Upper lobe of right lung (tissue), 1 donor: ENCODE measurements at regions not wholly inside any gene's neighbourhood (a gene's known extent, or its start where the extent isn't known, plus 50 kb on each side); places are given as distances from the start of the nearest gene placed in this dataset.

Experiments
- ATAC-seq: fragments of 200-7000 bp; cut with Tn5 transposase; one replicate; pipeline ENCODE4 v1.9.1; 2020; ENCODE audit warnings: mild to moderate bottlenecking, moderate library complexity
- DNase-seq: peaks from one replicate; pipeline ENCODE4 v3.0.0-alpha.2; 2020
- H3K27ac ChIP-seq: fragments of 200-600 bp; one replicate; pipeline ENCODE4 v1.8.0; 2022
- H3K27me3 ChIP-seq: fragments of 200-600 bp; one replicate; pipeline ENCODE4 v1.8.0; 2022; ENCODE audit warnings: mild to moderate bottlenecking
- H3K36me3 ChIP-seq: fragments of 200-600 bp; one replicate; pipeline ENCODE4 v1.8.0; 2022
- H3K4me1 ChIP-seq: fragments of 200-600 bp; one replicate; pipeline ENCODE4 v1.8.0; 2022
- H3K4me3 ChIP-seq: fragments of 200-600 bp; one replicate; pipeline ENCODE4 v1.8.0; 2022; ENCODE audit warnings: mild to moderate bottlenecking
- H3K9me3 ChIP-seq: fragments of 200-600 bp; one replicate; pipeline ENCODE4 v1.8.0; 2022
- CTCF ChIP-seq: fragments of 200-600 bp; IDR thresholded peaks from one replicate; pipeline ENCODE4 v1.8.0; 2022; ENCODE audit warnings: antibody characterized with exemption
- intact Hi-C: fragments of 100-400 bp; cut with DNase I; formaldehyde crosslinking; loops from one replicate; pipeline ENCODE4 v1.11.0; 2022
- donor health status: DM: no; HTN: yes; CAD: no; lungs with severe emphysema.

GRCh38 chr22:49310354-49310753, 517.3 kb downstream of the BRD1 start:
- intact Hi-C loops: no loop called here
- no peak for DNase-seq
- H3K4me3 ChIP-seq: no peak overlapping the region

GRCh38 chr22:49308300-49308699, 519.4 kb downstream of the BRD1 start:
- TF ChIP-seq CTCF: no peak
- Histone ChIP-seq H3K36me3 (no peaks in the 10 kb centered on the region), H3K4me3 (no peak overlapping the region), H3K27me3 (peaks cover 36% of the 10 kb centered on the region), H3K4me1 (no peaks in the 10 kb centered on the region), H3K9me3 (no peaks in the 10 kb centered on the region), H3K27ac (no peak overlapping the region)
- ATAC-seq (no peak), DNase-seq (no peak)
- intact Hi-C loops: no loop called here

More at GRCh38 chr22:49310354-49310753, 517.3 kb downstream of the BRD1 start:
- H3K36me3 ChIP-seq: no peaks in the 10 kb centered on the region
- no peaks in the 10 kb centered on the region for H3K9me3 ChIP-seq
- ATAC-seq: no peak
- peaks cover 31% of the 10 kb centered on the region for H3K27me3 ChIP-seq
- no peaks in the 10 kb centered on the region for H3K4me1 ChIP-seq
- TF ChIP-seq CTCF: no peak
- no peak overlapping the region for H3K27ac ChIP-seq

- Histone ChIP-seq H3K9me3 (no peaks in the 10 kb centered on the region), H3K4me1 (no peaks in the 10 kb centered on the region), H3K27me3 (peaks cover 40% of the 10 kb centered on the region), H3K27ac (no peak overlapping the region), H3K4me3 (no peak overlapping the region), H3K36me3 (no peaks in the 10 kb centered on the region)
- intact Hi-C loops: no loop called here
- DNase-seq (peak; percentile 50), ATAC-seq (no peak)
- no peak for TF ChIP-seq CTCF
Measured at GRCh38 chr22:49307870-49308269, 519.8 kb downstream of the BRD1 start.

- Histone ChIP-seq H3K27ac (no peak overlapping the region), H3K4me1 (no peaks in the 10 kb centered on the region), H3K27me3 (peaks cover 40% of the 10 kb centered on the region), H3K4me3 (no peak overlapping the region), H3K36me3 (no peaks in the 10 kb centered on the region), H3K9me3 (no peaks in the 10 kb centered on the region)
- no peak for DNase-seq
- ATAC-seq: no peak
- intact Hi-C loops: no loop called here
- no peak for TF ChIP-seq CTCF
Measured at GRCh38 chr22:49307481-49307830, 520.2 kb downstream of the BRD1 start.

- ATAC-seq: no peak
Measured at GRCh38 chr22:49306632-49307480, 520.8 kb downstream of the BRD1 start.

More at GRCh38 chr22:49306632-49307480, 520.8 kb downstream of the BRD1 start:
- Histone ChIP-seq H3K27me3 (peaks cover 40% of the 10 kb centered on the region), H3K9me3 (no peaks in the 10 kb centered on the region), H3K27ac (no peak overlapping the region), H3K4me1 (no peaks in the 10 kb centered on the region), H3K36me3 (no peaks in the 10 kb centered on the region), H3K4me3 (no peak overlapping the region)
- DNase-seq: peak; percentile 58
- intact Hi-C loops: no loop called here
- TF ChIP-seq CTCF: no peak
